PC-9 (cell line): ENCODE measurements at regions not wholly inside any gene's neighbourhood (a gene's known extent, or its start where the extent isn't known, plus 50 kb on each side); places are given as distances from the start of the nearest gene placed in this dataset.

Source experiments
- CTCF ChIP-seq: fragments of 200-600 bp; sonication (generic); conservative IDR thresholded peaks from 2 replicates; pipeline ENCODE4 v1.6.1; 2017; ENCODE audit warnings: mixed run types, antibody characterized with exemption, mild to moderate bottlenecking, moderate library complexity
- EZH2 ChIP-seq: fragments of 200-600 bp; sonication (generic); IDR thresholded peaks from 2 replicates; pipeline ENCODE4 v1.8.0; 2017; ENCODE audit warnings: antibody characterized with exemption, low read depth

- no peak for TF ChIP-seq CTCF
- TF ChIP-seq EZH2, result no peak
These were observed 53.1 kb upstream of the ATP5MC3 start for GRCh38 chr2:175234650-175235049.
